Naive B cell (primary cell): ENCODE measurements at regions not wholly inside any gene's neighbourhood (a gene's known extent, or its start where the extent isn't known, plus 50 kb on each side); places are given as distances from the start of the nearest gene placed in this dataset.

ENCODE experiments used
- ATAC-seq, 2 donors: fragments of 150-1000 bp; cut with Tn5 transposase; 2 replicates each; pipeline ENCODE4 v1.10.0; 2021; ENCODE audit warnings: low read depth in 2 of 2, mild to moderate bottlenecking in 2 of 2, moderate library complexity in 2 of 2
- DNase-seq: peaks from one replicate; pipeline ENCODE4 v3.0.0; 2022
- H3K27ac Mint-ChIP-seq, 6 donors: one replicate each; pipeline ENCODE4 v1.8.0; 2020 to 2022; ENCODE audit warnings: mild to moderate bottlenecking in 6 of 6, mixed read lengths in 6 of 6, moderate library complexity in 5 of 6, inconsistent platforms in 2 of 6
- H3K27me3 Mint-ChIP-seq, 3 donors: one replicate each; pipeline ENCODE4 v1.8.0; 2021 to 2022; ENCODE audit warnings: mixed read lengths in 3 of 3, mild to moderate bottlenecking in 1 of 3
- H3K36me3 Mint-ChIP-seq, 2 donors: one replicate each; pipeline ENCODE4 v1.8.0; 2020 to 2022; ENCODE audit warnings: mixed read lengths in 2 of 2, inconsistent platforms in 1 of 2, mild to moderate bottlenecking in 1 of 2
- H3K4me1 Mint-ChIP-seq, 3 donors: one replicate each; pipeline ENCODE4 v1.8.0; 2020 to 2022; ENCODE audit warnings: mixed read lengths in 3 of 3, inconsistent platforms in 1 of 3, mild to moderate bottlenecking in 1 of 3, moderate library complexity in 1 of 3
- H3K4me3 Mint-ChIP-seq, 8 donors: one replicate each; pipeline ENCODE4 v1.8.0; 2020 to 2022; ENCODE audit warnings: mild to moderate bottlenecking in 8 of 8, mixed read lengths in 8 of 8, moderate library complexity in 8 of 8, inconsistent platforms in 2 of 8
- H3K9me3 Mint-ChIP-seq, 7 donors: one replicate each; pipeline ENCODE4 v1.8.0; 2020 to 2022; ENCODE audit warnings: mixed read lengths in 7 of 7, mild to moderate bottlenecking in 5 of 7, inconsistent platforms in 2 of 7, moderate library complexity in 1 of 7

GRCh38 chr7:52786174-52786573 is 249.3 kb upstream of the POM121L12 start:
- Mint-ChIP-seq H3K4me1 (no peaks in the 10 kb centered on the region), H3K27me3 (no peaks in the 10 kb centered on the region), H3K36me3 (no peaks in the 10 kb centered on the region), H3K27ac (no peak overlapping the region), H3K9me3 (peaks cover 0 to 8% (median 3%) of the 10 kb centered on the region in 7 donors), H3K4me3 (no peak overlapping the region)
- DNase-seq (no peak), ATAC-seq (no peak)

DNA sequence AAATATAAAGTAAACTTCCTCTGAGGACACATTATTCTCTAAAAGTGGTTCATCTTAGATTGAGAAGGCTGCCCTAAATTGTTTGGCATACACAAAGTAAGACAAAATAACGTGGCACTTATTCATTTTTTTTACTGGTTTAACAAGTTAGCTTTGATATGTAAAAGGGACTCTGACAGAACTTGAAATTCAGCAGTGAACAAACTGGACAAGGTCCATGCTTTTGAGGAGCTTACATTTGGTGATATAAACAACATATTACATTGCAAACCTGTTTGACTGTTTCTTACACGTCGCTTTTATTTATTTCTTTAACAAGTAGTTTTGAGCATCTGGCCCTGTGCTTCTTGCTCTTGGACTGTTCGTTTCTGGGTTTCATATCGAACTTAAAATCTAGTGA is 253.1 kb upstream of the POM121L12 start:
- H3K36me3 Mint-ChIP-seq, result no peaks in the 10 kb centered on the region
- peaks cover 0 to 10% (median 3%) of the 10 kb centered on the region in 7 donors for H3K9me3 Mint-ChIP-seq
- H3K4me3 Mint-ChIP-seq, result no peak overlapping the region
- H3K27ac Mint-ChIP-seq, result no peak overlapping the region
- H3K4me1 Mint-ChIP-seq, result no peaks in the 10 kb centered on the region
- no peak for DNase-seq
- no peaks in the 10 kb centered on the region for H3K27me3 Mint-ChIP-seq
- ATAC-seq, result no peak

DNA sequence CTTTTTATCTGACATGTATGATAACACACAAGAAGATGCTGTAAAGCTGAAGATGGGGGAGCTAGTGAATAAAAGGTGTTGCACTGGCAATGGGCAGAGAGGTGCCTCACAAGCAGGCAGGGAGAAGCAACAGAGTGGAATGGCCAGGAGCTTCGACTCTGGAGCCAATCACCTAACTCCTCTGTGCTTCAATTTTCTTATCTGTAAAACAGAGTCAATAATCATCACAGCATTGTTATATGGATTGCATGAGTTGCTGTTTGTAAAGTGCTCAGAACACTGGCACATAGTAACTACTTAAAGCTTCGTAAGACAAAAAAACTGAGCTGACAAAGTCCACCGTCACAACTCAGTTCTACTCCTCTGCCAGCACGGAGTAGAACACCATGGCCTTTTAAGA is 254.2 kb upstream of the POM121L12 start:
- ATAC-seq, result no peak
- H3K4me3 Mint-ChIP-seq, result no peak overlapping the region
- H3K9me3 Mint-ChIP-seq, result peaks cover 0 to 10% (median 6%) of the 10 kb centered on the region in 7 donors
- DNase-seq, result no peak
- no peaks in the 10 kb centered on the region for H3K4me1 Mint-ChIP-seq
- H3K36me3 Mint-ChIP-seq, result no peaks in the 10 kb centered on the region
- no peak overlapping the region for H3K27ac Mint-ChIP-seq
- H3K27me3 Mint-ChIP-seq, result no peaks in the 10 kb centered on the region

DNA sequence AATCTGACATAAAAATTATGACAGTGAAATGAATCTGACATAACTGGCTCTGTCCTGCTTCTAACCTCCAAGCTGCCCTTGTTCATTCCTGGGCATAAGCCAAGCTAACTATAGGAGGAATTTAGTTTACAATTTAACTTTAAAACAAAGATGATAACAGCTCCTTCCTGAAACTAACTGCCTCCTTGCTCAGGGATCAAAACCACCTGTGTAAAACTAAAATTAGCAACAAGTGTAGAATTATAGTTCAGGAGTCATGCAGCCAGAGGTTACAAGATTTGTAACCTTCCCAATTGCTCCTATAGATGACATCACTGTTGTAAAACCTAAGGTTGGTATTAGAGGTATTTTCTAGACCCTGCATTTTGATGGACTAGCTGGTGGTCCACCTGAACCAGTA is 256.4 kb upstream of the POM121L12 start:
- DNase-seq (no peak), ATAC-seq (no peak)
- no peak overlapping the region for H3K27ac Mint-ChIP-seq
- no peaks in the 10 kb centered on the region for H3K27me3 Mint-ChIP-seq
- H3K4me1 Mint-ChIP-seq, result no peaks in the 10 kb centered on the region
- H3K36me3 Mint-ChIP-seq, result no peaks in the 10 kb centered on the region
- H3K9me3 Mint-ChIP-seq, result peaks cover 0 to 9% (median 4%) of the 10 kb centered on the region in 7 donors
- H3K4me3 Mint-ChIP-seq, result no peak overlapping the region

DNA sequence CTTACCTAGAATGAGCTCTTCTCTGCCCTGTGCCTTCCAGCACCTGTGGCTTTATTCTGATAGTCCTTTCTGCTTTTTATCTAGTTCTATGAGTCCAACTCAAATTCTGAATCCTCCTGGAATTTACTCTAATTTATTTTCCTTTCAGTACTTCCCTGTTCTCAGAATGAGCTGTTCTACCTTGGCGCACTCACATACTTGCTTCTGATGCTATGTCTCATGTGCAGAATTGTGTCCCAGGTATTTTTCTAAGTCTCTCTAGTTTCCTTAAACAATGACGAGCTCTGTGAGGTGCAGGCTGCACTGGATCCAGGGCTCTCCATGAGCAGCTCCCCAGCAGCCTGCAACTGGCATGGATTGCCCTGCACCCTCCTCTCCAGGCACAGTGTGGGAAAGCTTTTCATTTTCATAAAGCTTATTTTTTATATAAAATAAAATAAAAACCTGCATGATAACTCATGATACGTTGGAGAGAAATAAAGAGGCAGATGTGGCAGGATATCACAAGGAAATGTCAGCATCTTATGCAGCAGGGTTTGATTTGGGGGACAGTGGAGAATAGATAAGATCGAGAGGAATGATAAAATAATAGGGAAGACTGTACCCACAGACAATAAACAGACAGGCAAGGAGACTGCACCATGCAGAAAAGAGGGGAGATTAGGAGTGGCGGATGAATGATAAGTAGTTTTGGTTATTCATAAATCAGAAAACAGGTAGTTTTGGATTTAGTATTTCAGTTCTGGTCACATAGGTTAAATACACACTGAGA is 258.2 kb upstream of the POM121L12 start:
- ATAC-seq, result no peak
- Mint-ChIP-seq H3K4me3 (no peak overlapping the region), H3K27me3 (no peaks in the 10 kb centered on the region), H3K36me3 (no peaks in the 10 kb centered on the region), H3K4me1 (no peaks in the 10 kb centered on the region), H3K9me3 (peaks cover 0 to 9% (median 4%) of the 10 kb centered on the region in 7 donors), H3K27ac (peak overlapping the region in 1 of 6 donors; percentile 4)
- DNase-seq, result no peak

DNA sequence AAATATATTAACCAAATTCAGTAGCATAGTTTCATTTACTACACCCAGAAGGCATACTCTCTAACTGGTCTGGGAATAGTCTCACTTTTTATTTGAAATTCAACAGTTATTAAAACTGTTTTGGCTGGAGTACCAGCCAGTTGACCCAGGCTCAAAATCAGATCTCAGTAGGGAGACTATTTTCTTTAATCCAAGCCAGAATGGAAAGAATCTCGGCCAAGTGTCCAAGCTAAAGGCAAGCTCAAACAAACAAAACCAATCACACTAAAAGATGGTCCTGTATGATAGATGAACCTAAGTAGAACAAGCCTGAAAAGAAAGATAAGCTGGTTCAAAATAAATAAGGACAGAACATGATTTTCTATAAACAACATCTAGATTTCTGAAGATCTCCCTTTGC is 259.6 kb upstream of the POM121L12 start:
- Mint-ChIP-seq H3K27ac (no peak overlapping the region), H3K27me3 (no peaks in the 10 kb centered on the region), H3K36me3 (no peaks in the 10 kb centered on the region), H3K4me3 (no peak overlapping the region), H3K4me1 (no peaks in the 10 kb centered on the region), H3K9me3 (peaks cover 0 to 9% (median 4%) of the 10 kb centered on the region in 7 donors)
- DNase-seq (no peak), ATAC-seq (no peak)

GRCh38 chr7:52771177-52771576 is 264.3 kb upstream of the POM121L12 start:
- H3K36me3 Mint-ChIP-seq, result no peaks in the 10 kb centered on the region
- H3K27ac Mint-ChIP-seq, result no peak overlapping the region
- peaks cover 0 to 6% (median 0%) of the 10 kb centered on the region in 7 donors for H3K9me3 Mint-ChIP-seq
- H3K27me3 Mint-ChIP-seq, result no peaks in the 10 kb centered on the region
- ATAC-seq (no peak), DNase-seq (no peak)
- H3K4me3 Mint-ChIP-seq, result no peak overlapping the region
- no peaks in the 10 kb centered on the region for H3K4me1 Mint-ChIP-seq

- Mint-ChIP-seq H3K4me1 (no peaks in the 10 kb centered on the region), H3K27me3 (no peaks in the 10 kb centered on the region), H3K36me3 (no peaks in the 10 kb centered on the region), H3K9me3 (peaks cover 0 to 6% (median 1%) of the 10 kb centered on the region in 7 donors), H3K4me3 (no peak overlapping the region), H3K27ac (no peak overlapping the region)
- DNase-seq (no peak), ATAC-seq (no peak)
These were observed 270.8 kb upstream of the POM121L12 start for GRCh38 chr7:52764492-52765169.

DNA sequence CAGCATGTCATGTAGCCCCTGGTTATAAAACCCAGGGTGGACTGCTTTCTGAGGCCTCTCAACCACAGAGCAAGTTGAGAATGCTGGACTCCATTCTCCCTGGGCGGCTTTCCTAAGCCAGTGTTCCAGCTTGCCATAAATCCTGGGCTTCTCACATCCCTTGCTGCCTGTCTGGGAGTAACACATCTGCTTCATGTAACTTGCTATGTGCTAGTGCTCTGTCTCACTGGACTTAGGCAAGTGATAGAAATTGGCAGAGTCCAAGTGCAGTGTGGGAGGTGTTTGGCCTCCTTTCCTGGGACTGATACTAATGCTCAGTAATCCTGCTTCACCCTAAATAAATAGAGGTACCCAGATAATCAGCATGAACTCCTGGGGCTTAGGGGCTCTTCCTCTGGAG is 277.1 kb upstream of the POM121L12 start:
- no peaks in the 10 kb centered on the region for H3K36me3 Mint-ChIP-seq
- H3K9me3 Mint-ChIP-seq, result peaks cover 0 to 7% (median 5%) of the 10 kb centered on the region in 7 donors
- no peak overlapping the region for H3K4me3 Mint-ChIP-seq
- DNase-seq, result no peak
- no peak overlapping the region for H3K27ac Mint-ChIP-seq
- no peaks in the 10 kb centered on the region for H3K27me3 Mint-ChIP-seq
- ATAC-seq, result no peak
- no peaks in the 10 kb centered on the region for H3K4me1 Mint-ChIP-seq

DNA sequence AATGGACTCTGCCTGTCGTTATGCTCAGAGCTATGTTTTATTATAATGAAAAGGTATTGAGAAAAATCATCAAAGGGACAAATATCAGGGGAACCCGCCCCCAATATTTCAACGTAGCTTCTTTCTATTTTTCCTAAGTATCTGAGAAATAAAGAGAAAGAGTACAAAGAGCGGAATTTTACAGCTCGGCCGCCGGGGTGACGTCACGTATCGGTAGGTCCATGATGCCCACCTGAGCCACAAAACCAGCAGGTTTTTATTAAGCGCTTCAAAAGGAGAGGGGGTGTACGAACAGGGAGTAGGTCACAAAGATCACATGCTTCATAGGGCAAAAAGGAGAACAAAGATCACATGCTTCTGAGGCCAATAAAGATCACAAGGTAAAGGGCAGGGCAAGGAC is 281.6 kb upstream of the POM121L12 start:
- peaks cover 0 to 6% (median 2%) of the 10 kb centered on the region in 7 donors for H3K9me3 Mint-ChIP-seq
- H3K36me3 Mint-ChIP-seq, result no peaks in the 10 kb centered on the region
- no peak overlapping the region for H3K4me3 Mint-ChIP-seq
- no peaks in the 10 kb centered on the region for H3K4me1 Mint-ChIP-seq
- H3K27ac Mint-ChIP-seq, result no peak overlapping the region
- DNase-seq (no peak), ATAC-seq (no peak)
- no peaks in the 10 kb centered on the region for H3K27me3 Mint-ChIP-seq

DNA sequence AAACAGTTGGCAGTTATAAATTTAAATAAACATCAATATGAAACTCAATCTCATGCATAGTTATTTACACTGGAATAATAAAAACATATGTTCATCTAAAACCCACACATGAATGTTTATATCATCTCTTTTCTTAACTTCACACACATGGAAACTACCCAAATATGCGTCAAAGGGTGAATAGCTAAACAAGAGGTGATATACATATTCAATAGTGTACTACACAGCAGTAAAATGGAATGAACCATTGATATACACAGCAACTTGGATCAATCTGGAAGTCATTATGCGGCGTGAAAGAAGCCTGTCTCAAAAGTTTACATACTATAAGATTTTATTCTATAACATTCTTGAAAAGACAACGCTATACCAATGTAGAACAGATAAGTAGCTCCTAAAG is 282.5 kb upstream of the POM121L12 start:
- Mint-ChIP-seq H3K4me3 (no peak overlapping the region), H3K27me3 (no peaks in the 10 kb centered on the region), H3K27ac (no peak overlapping the region), H3K9me3 (peaks cover 0 to 6% (median 2%) of the 10 kb centered on the region in 7 donors), H3K36me3 (no peaks in the 10 kb centered on the region), H3K4me1 (no peaks in the 10 kb centered on the region)
- no peak for DNase-seq
- ATAC-seq, result no peak

- Mint-ChIP-seq H3K36me3 (no peaks in the 10 kb centered on the region), H3K27ac (no peak overlapping the region), H3K27me3 (no peaks in the 10 kb centered on the region), H3K4me1 (no peaks in the 10 kb centered on the region), H3K9me3 (peaks cover 0 to 11% (median 3%) of the 10 kb centered on the region in 7 donors), H3K4me3 (no peak overlapping the region)
- DNase-seq (no peak), ATAC-seq (no peak)
These were observed 285.6 kb upstream of the POM121L12 start for GRCh38 chr7:52749880-52750279.

DNA sequence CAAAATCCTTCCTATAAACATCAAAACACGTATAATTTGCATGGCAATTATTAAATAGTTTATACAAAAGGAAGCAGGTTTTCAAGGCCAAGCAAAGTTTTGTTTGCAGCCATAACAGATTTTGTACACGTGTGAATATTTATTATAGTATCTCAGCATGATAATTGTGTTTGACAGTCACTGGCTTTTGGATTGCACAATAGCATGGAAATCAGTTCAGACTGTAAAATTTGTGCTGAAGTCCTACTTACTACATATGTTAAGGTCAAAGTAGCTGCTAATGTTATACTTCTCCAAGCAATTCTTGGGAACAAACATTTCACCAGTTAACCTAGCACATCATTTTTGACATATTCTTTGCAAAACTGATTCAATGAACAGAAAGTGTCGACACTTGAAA is 287.6 kb upstream of the POM121L12 start:
- H3K9me3 Mint-ChIP-seq, result peaks cover 3 to 10% (median 5%) of the 10 kb centered on the region in 7 donors
- ATAC-seq, result no peak
- H3K36me3 Mint-ChIP-seq, result no peaks in the 10 kb centered on the region
- H3K27me3 Mint-ChIP-seq, result no peaks in the 10 kb centered on the region
- no peak overlapping the region for H3K4me3 Mint-ChIP-seq
- H3K27ac Mint-ChIP-seq, result no peak overlapping the region
- no peak for DNase-seq
- H3K4me1 Mint-ChIP-seq, result no peaks in the 10 kb centered on the region

GRCh38 chr7:52741670-52742290 is 293.7 kb upstream of the POM121L12 start:
- no peak for DNase-seq
- Mint-ChIP-seq H3K4me1 (no peaks in the 10 kb centered on the region), H3K27me3 (no peaks in the 10 kb centered on the region), H3K4me3 (no peak overlapping the region), H3K27ac (no peak overlapping the region), H3K9me3 (peaks cover 3 to 9% (median 5%) of the 10 kb centered on the region in 7 donors), H3K36me3 (no peaks in the 10 kb centered on the region)
- no peak for ATAC-seq
